ENCODE measurements at regions not wholly inside any gene's neighbourhood (a gene's known extent, or its start where the extent isn't known, plus 50 kb on each side); places are given as distances from the start of the nearest gene placed in this dataset.
A peak's percentile ranks its signal among the peaks of the same experiment; 100 is the strongest.
"Not testable (repeated sequence)": the region's sequence is repeated elsewhere in the genome, so short reads cannot be mapped to it uniquely, and the experiment has no call there.

GRCh38 chr11:123334925-123335324 is 95.1 kb upstream of the GRAMD1B start:
- Histone ChIP-seq H3K4me3 (replicated peaks in 1 of 3) (no peak overlapping the region), H3K27me3 (no peaks in the 10 kb centered on the region), H3K4me1 (no peaks in the 10 kb centered on the region), H3K36me3 (no peaks in the 10 kb centered on the region), H3K9me3 (no peaks in the 10 kb centered on the region), H3K27ac (no peak overlapping the region)
- intact Hi-C loops (cut with DNase I) = no loop called here
- DNase-seq = no peak
- TF ChIP-seq POLR2A (IDR thresholded peaks at IDR 0.05) (no peak), CTCF (IDR thresholded peaks at IDR 0.05) (no peak)
- 87 to 92% methylated on average over 4 of the region's 4 CpGs for WGBS, 2 donors

GRCh38 chr11:123332577-123332976 is 97.5 kb upstream of the GRAMD1B start:
- H3K4me3 ChIP-seq (replicated peaks in 1 of 3); H3K27me3 ChIP-seq; H3K36me3 ChIP-seq; H3K27ac ChIP-seq; DNase-seq; H3K9me3 ChIP-seq; intact Hi-C loops (cut with DNase I): not testable (repeated sequence)
- 91 to 100% methylated on average over 1 of the region's 1 CpG for WGBS, 2 donors
- H3K4me1 ChIP-seq = peaks cover 4 to 14% of the 10 kb centered on the region in 2 donors

- Histone ChIP-seq H3K27ac (no peak overlapping the region), H3K9me3 (no peaks in the 10 kb centered on the region), H3K27me3 (no peaks in the 10 kb centered on the region), H3K36me3 (no peaks in the 10 kb centered on the region), H3K4me3 (replicated peaks in 1 of 3) (no peak overlapping the region), H3K4me1 (peaks cover 4 to 14% of the 10 kb centered on the region in 2 donors)
- intact Hi-C loops (cut with DNase I) = no loop called here
- WGBS, 2 donors = 85 to 87% methylated on average over 2 of the region's 2 CpGs
- DNase-seq = no peak
- TF ChIP-seq POLR2A (IDR thresholded peaks at IDR 0.05) = no peak
- no peak for TF ChIP-seq CTCF (IDR thresholded peaks at IDR 0.05)
These were observed 99.1 kb upstream of the GRAMD1B start for GRCh38 chr11:123330948-123331347.

DNA sequence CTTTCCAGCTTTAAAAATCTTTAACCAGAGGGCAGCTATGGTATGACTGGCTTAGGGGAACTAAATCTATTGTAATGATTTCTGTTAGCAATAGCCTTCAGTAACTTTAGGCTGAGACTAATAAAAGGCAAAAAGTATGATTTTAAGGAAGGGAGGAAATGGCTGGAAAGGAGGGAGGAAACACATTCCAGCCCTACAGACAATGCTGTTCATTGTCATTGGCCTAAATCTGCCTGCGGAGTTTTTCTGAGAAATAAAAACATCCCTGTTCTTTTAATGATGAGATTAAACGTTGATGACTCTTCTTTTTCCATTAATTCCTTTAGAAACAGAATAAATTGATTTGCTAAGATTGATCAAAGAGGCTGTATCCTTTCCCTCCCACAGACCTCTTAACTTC is 99.6 kb upstream of the GRAMD1B start:
- intact Hi-C loops (cut with DNase I) = no loop called here
- TF ChIP-seq POLR2A (IDR thresholded peaks at IDR 0.05) (no peak), CTCF (IDR thresholded peaks at IDR 0.05) (no peak)
- 55 to 65% methylated on average over 2 of the region's 2 CpGs for WGBS, 2 donors
- Histone ChIP-seq H3K9me3 (no peaks in the 10 kb centered on the region), H3K36me3 (no peaks in the 10 kb centered on the region), H3K4me1 (peaks cover 4 to 14% of the 10 kb centered on the region in 2 donors), H3K4me3 (replicated peaks in 1 of 3) (no peak overlapping the region), H3K27me3 (no peaks in the 10 kb centered on the region), H3K27ac (no peak overlapping the region)
- no peak for DNase-seq

- TF ChIP-seq CTCF (IDR thresholded peaks at IDR 0.05) (no peak), POLR2A (IDR thresholded peaks at IDR 0.05) (no peak)
- Histone ChIP-seq H3K4me1 (peaks cover 4 to 14% of the 10 kb centered on the region in 2 donors), H3K9me3 (no peaks in the 10 kb centered on the region), H3K27ac (no peak overlapping the region), H3K27me3 (no peaks in the 10 kb centered on the region), H3K36me3 (no peaks in the 10 kb centered on the region), H3K4me3 (replicated peaks in 1 of 3) (no peak overlapping the region)
- peak; percentile 16 to 40 for DNase-seq
- intact Hi-C loops (cut with DNase I) = no loop called here
- WGBS, 2 donors = 32 to 35% methylated on average over 4 of the region's 4 CpGs
These were observed 100.0 kb upstream of the GRAMD1B start for GRCh38 chr11:123330071-123330470.

All from thyroid gland (tissue), 4 donors.